HG02763 (cell line): ENCODE measurements at regions not wholly inside any gene's neighbourhood (a gene's known extent, or its start where the extent isn't known, plus 50 kb on each side); places are given as distances from the start of the nearest gene placed in this dataset.
"Not testable (repeated sequence)": the region's sequence is repeated elsewhere in the genome, so short reads cannot be mapped to it uniquely, and the experiment has no call there.

Experiments used
- ATAC-seq: cut with Tn5 transposase; IDR thresholded peaks from one replicate; pipeline ENCODE4 v1.9.1; 2021; ENCODE audit warnings: mild to moderate bottlenecking, moderate library complexity; ENCODE audit not compliant: unreplicated experiment

GRCh38 chr1:222470252-222470805 is 77.6 kb downstream of the HHIPL2 start:
- not testable (repeated sequence) for ATAC-seq

DNA sequence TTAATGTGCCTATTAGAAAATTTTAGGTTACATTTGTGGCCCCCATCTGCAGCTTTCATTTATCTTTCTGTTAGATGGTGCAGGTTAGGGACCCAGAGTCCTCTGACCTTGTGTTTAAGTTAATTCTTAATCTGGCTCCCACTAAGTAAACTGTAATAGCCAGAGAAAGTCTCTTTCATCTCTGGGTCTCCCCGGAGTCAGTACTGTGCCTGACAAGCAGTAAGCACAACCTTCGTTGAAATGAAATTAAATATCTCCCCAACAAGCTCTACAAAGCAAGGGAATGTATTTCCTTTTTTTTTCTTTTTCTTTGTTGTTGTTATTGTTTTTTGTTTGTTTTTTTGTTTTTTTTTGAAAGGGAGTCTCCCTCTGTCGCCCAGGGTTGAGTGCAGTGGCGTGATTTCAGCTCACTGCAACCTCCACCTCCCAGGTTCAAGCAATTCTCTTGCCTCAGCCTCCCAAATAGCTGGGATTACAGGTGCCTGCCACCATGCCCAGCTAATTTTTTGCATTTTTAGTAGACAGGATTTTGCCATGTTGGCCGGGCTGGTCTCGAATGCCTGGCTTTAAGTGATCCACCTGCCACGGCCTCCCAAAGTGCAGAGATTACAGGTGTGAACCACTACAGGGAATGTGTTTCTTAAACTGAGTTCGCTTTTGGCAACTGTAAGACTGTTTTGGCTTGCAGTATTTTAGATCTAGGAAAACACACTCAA is 81.6 kb downstream of the HHIPL2 start:
- ATAC-seq, result no peak

DNA sequence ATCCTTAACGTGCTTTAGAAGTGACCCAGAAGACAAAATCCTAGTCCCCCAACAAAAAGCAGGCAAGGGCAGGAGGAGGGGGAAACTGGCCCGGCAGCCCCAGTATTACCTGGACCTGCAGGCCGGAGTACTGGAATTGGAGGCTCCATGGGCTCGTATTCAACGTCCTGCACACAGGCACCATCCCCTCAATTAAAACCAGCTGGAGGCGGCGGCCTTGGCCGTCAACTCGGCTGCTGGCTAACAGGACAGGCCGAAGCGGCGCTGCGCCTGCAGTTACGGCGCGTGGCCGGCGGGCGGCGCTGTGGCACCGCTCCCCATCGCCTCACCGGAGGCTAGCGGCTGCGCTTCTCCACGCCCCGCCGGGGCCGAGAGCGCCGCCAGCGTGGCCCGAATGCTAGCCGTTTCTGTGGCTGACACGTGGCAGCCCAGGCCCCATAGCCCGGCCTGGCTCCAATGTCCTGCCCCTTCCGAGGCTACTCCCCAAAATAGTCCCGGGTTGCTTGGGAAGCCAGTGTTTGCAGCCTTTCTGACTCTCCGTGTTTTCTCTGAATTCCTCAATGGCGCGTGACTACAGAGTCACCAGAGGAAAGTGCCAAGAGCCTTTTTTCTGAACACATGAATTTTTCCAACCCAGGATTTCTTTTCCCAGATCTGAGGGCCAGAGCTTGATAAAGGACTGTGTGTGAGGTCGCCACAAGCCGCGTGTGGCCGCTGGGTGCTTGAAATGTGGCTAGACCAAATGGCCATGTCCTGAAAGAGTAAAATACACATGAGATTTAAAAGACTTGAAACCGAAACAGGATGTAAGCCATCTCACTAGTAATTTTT is 82.5 kb downstream of the HHIPL2 start:
- peak; percentile 97 for ATAC-seq

GRCh38 chr1:222464841-222465210 is 83.1 kb downstream of the HHIPL2 start:
- ATAC-seq, result peak; percentile 4

- no peak for ATAC-seq
Observed at GRCh38 chr1:222463059-222463730, 84.7 kb downstream of the HHIPL2 start.

- no peak for ATAC-seq
Observed at GRCh38 chr1:222462601-222463000, 85.3 kb downstream of the HHIPL2 start.

DNA sequence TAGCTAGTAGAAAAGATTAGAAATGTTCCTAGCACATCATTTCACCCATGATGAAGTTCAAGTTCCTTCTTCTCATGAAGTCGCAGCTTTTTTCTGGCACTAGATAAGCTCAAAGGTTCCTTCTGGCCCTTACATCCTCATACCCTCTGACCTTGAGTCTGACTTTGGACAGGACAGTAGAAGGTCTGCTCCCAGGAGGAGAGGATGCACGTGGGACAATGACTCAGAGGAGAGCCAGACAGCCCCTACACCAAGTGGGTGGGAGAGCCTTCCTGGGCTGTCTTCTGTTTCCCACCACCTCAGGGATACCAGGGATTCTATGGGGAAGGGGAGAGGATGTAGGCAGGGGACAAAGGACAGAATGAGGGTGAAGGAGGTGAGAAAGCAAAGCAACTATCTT is 86.0 kb downstream of the HHIPL2 start:
- no peak for ATAC-seq

DNA sequence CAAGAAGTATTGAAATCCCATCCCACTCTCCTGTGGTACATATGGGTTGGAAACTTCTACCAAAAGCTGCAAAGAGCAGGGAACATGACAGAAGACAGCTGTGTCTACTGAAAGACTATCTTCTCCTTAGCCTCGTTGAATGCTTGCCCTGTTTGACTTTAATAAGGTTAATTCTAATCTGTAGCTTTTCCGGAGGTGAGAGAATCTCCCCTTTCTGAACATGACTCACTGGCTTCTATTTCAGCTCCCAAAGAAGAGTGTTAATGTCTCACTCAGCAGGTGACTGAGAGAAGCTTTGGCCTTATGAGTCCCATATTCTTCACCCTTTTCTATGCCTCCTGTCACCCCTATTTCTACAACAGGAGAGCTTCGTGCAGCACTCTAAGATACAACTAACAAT is 88.3 kb downstream of the HHIPL2 start:
- no peak for ATAC-seq

DNA sequence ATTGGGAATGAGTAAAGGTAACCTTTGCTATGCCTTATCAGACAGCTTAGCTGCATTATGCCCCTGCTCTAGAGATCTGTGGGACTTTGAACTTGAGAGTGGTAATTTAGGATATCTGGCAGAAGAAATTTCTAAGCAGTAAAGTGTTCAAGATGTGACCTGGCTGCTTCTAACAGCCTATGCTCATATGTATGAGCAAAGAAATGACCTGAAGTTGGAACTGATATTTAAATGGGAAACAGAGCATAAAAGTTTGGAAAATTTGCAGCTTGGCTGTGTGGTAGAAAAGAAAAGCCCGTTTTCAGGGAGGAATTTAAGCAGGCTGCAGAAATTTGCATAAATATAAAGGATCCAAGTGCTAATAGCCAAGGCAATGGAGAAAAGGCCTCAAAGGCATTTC is 90.4 kb downstream of the HHIPL2 start:
- ATAC-seq, result no peak

DNA sequence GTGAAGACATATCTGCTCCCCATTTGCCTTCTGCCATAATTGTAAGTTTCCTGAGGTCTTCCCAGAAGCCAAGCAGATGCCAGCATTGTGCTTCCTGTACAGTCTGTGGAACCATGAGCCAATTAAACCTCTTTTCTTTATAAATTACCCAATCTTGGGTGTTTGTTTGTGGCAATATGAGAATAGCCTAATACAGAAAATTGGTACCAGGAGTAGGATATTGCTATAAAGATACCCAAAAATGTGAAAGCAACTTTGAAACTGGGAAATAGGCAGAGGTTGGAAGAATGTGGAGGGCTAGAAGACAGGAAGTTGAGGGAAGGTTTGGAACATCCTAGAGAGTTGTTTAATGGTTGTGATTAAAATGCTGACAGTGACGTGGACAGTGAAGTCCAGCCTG is 90.8 kb downstream of the HHIPL2 start:
- no peak for ATAC-seq

GRCh38 chr1:222455188-222455879 is 92.6 kb downstream of the HHIPL2 start:
- ATAC-seq, result peak; percentile 97

- peak; percentile 6 for ATAC-seq
Observed at GRCh38 chr1:222454782-222455181, 93.1 kb downstream of the HHIPL2 start.

DNA sequence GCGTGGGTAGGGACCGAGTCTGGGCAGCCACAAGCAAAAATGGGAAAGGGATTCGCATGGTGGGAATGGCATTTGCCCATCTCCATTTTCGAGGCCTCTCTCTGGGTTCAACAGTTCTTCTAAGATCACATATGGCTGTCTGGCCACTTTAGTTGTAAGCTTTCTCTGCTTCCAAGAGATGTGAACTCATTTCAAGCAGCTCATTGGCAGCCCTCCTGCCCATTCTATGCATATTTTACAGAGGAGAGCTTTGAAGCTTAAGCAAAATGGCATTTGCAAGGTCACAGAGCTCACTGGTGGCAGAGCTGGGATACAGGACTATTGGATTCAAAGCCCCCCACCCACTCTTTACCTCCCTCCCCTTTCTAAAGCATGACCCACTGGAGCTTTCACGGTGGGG is 93.7 kb downstream of the HHIPL2 start:
- no peak for ATAC-seq

DNA sequence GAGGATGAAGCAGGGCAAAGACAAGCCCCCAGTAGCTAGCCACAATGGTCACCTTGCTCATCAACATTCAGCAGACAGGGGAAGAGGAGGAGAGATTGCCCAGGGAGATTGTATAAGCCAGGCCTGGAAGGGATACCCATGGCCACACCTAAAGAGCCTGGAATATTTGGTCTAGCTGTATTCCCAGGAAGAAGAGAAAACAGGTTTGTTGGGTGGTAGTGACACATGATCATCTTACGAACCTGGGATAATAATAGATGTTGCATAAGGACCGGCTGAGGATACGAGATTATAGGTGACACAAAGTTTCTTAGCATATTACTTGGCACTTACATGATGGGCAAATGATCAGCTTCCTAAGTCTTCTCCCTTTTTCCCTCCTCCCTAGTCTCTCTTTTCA is 95.9 kb downstream of the HHIPL2 start:
- ATAC-seq, result no peak

- no peak for ATAC-seq
Observed at GRCh38 chr1:222443566-222443965, 104.3 kb downstream of the HHIPL2 start.

- no peak for ATAC-seq
Observed at GRCh38 chr1:222441066-222441465, 106.8 kb downstream of the HHIPL2 start.

GRCh38 chr1:222424826-222425225 is 123.1 kb downstream of the HHIPL2 start:
- no peak for ATAC-seq

- no peak for ATAC-seq
Observed at GRCh38 chr1:222421380-222421779, 126.5 kb downstream of the HHIPL2 start.

GRCh38 chr1:222420633-222421032 is 127.3 kb downstream of the HHIPL2 start:
- ATAC-seq, result no peak

DNA sequence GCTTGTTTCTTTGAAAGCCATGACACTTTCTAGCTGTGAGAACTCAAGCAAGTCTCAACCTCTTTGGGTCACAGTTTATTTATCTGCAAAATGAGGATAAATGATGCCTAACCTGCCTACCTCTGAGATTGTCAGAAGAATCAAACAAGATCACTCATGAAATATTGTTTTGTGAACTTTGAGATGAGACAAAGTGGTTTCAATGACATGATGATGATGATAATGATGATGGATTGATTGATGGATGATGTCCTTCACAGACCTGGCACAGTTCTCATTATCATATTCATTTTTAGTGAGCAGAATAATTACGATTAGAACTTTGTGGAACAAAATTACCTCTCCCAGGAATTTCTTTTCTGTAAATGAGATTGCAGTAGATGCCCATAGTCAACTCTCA is 129.2 kb downstream of the HHIPL2 start:
- no peak for ATAC-seq

DNA sequence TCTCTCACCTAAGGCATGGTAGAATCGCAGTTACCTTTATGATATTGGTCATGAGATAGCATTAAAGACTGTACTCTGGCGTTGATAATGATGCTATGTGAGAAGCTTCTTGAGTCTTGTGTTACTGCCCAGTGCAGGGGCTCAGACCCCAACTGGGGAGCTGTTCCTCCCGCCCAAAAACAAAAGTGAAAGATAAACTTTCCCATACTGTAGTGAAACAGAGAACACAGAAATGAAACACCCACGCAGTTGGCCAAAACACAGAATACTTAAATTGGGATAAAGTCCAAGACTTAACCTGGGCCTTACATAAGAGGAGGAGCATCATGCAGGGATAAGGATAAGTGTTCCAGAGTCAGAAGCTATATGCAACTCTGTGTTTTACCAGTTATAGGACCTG is 130.6 kb downstream of the HHIPL2 start:
- no peak for ATAC-seq
